Activated T-helper 1 cell treated with anti-CD3 and anti-CD28 coated beads, Interleukin-12 subunit alpha, Interleukin-12 subunit beta, Interleukin-2, Interleukin-4 antibody, amounts not matched to agents 30 ng/mL and 10 ng/mL and 1 ng/mL, durations not matched to agents 14 hours and 24 hours and 36 hours (primary cell): ENCODE measurements at regions not wholly inside any gene's neighbourhood (a gene's known extent, or its start where the extent isn't known, plus 50 kb on each side); places are given as distances from the start of the nearest gene placed in this dataset.

Experiments
- DNase-seq: peaks from one replicate; pipeline ENCODE4 v3.0.0; 2021; ENCODE audit warnings: low spot score
- H3K27ac Mint-ChIP-seq: one replicate; pipeline ENCODE4 v1.8.0; 2021; ENCODE audit warnings: mild to moderate bottlenecking, mixed read lengths
- H3K27me3 Mint-ChIP-seq: one replicate; pipeline ENCODE4 v1.8.0; 2022; ENCODE audit warnings: mild to moderate bottlenecking, moderate library complexity, mixed read lengths; ENCODE audit not compliant: insufficient read depth
- H3K36me3 Mint-ChIP-seq: one replicate; pipeline ENCODE4 v1.8.0; 2021; ENCODE audit warnings: low read depth, mixed read lengths
- H3K4me1 Mint-ChIP-seq: one replicate; pipeline ENCODE4 v1.8.0; 2021; ENCODE audit warnings: low read depth, mixed read lengths
- H3K4me3 Mint-ChIP-seq: one replicate; pipeline ENCODE4 v1.8.0; 2021; ENCODE audit warnings: mild to moderate bottlenecking, moderate library complexity, mixed read lengths
- H3K9me3 Mint-ChIP-seq: one replicate; pipeline ENCODE4 v1.8.0; 2021; ENCODE audit warnings: mixed read lengths
- intact Hi-C: fragments of 100-400 bp; cut with micrococcal nuclease; formaldehyde crosslinking; loops from one replicate; pipeline ENCODE4 v1.15.1; 2024

DNA sequence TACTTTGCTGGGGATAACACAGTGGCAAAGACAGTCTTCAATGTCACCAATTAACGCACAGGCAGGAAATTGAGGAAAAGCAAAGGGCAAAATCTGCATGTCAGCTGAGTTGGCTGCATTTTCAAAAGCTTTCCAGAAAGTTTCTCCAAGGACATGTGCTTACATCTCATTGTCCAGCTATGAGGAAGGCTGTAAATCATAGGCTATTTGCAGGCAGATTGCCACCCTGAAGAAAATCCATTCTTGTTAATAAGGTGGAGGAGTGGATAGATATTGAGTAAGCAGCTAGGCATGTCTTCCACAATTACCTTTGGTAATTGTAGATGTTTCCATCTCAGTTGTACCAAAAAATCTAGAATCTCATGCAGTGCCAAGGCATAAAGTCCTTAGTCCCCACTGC is 278.0 kb upstream of the NUDT12 start:
- Mint-ChIP-seq H3K27me3 (no peaks in the 10 kb centered on the region), H3K4me1 (no peaks in the 10 kb centered on the region), H3K4me3 (no peak overlapping the region), H3K9me3 (no peaks in the 10 kb centered on the region), H3K27ac (no peak overlapping the region), H3K36me3 (no peaks in the 10 kb centered on the region)
- intact Hi-C loops = no loop called here
- DNase-seq = no peak

DNA sequence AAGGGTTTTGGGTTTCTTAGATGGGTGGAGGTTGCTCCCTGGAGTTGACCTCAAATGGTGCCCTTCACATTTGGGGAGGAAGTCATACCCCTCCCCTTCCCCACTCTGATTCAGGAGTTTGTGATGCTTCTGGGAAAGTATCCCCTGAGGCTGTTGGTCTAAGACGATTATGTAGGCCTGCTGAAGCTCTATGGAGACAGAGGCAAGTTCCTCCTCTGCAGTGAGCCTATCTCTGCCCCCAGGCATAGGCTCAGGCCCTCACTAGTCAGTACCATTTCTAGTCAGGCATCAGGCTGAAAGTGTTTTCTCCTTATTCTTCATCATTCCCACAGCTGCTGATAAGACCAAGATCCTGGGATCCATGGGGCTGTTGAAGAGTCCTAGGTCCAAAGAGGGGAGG is 271.6 kb upstream of the NUDT12 start:
- Mint-ChIP-seq H3K4me3 (no peak overlapping the region), H3K4me1 (no peaks in the 10 kb centered on the region), H3K27me3 (no peaks in the 10 kb centered on the region), H3K9me3 (no peaks in the 10 kb centered on the region), H3K36me3 (no peaks in the 10 kb centered on the region), H3K27ac (no peak overlapping the region)
- intact Hi-C loops = no loop called here
- DNase-seq = no peak

DNA sequence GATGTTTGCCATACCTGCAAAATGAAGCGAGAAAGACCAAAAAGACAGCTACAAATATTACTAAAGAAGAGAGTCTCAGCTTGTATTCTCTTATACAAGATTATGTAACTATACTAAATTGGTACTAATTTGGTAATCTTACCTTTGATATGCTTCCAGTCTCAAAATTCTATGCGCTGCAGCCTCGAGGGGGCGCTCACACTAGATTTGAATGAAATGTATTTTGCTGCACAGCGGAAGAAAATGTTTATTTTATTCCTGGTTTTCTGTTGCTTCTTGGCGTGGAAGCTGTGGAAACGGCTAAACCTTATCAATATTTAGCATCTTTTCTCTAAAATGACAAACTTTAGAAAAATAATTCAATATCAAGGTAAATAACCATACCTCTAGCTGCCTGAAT is 267.0 kb upstream of the NUDT12 start:
- intact Hi-C loops = no loop called here
- Mint-ChIP-seq H3K27me3 (no peaks in the 10 kb centered on the region), H3K27ac (no peak overlapping the region), H3K4me1 (no peaks in the 10 kb centered on the region), H3K4me3 (no peak overlapping the region), H3K9me3 (no peaks in the 10 kb centered on the region), H3K36me3 (no peaks in the 10 kb centered on the region)
- DNase-seq = no peak

GRCh38 chr5:103827976-103828375 is 265.4 kb upstream of the NUDT12 start:
- H3K36me3 Mint-ChIP-seq = no peaks in the 10 kb centered on the region
- H3K9me3 Mint-ChIP-seq = no peaks in the 10 kb centered on the region
- no peaks in the 10 kb centered on the region for H3K27me3 Mint-ChIP-seq
- no peaks in the 10 kb centered on the region for H3K4me1 Mint-ChIP-seq
- intact Hi-C loops = no loop called here
- DNase-seq = no peak
- H3K4me3 Mint-ChIP-seq = no peak overlapping the region
- no peak overlapping the region for H3K27ac Mint-ChIP-seq

GRCh38 chr5:103821361-103821760 is 258.8 kb upstream of the NUDT12 start:
- H3K4me3 Mint-ChIP-seq = no peak overlapping the region
- no peaks in the 10 kb centered on the region for H3K27me3 Mint-ChIP-seq
- intact Hi-C loops = no loop called here
- no peak for DNase-seq
- no peaks in the 10 kb centered on the region for H3K36me3 Mint-ChIP-seq
- no peaks in the 10 kb centered on the region for H3K4me1 Mint-ChIP-seq
- H3K9me3 Mint-ChIP-seq = peaks cover 4% of the 10 kb centered on the region
- no peak overlapping the region for H3K27ac Mint-ChIP-seq

GRCh38 chr5:103808464-103809106 is 246.0 kb upstream of the NUDT12 start:
- no peaks in the 10 kb centered on the region for H3K9me3 Mint-ChIP-seq
- no peaks in the 10 kb centered on the region for H3K4me1 Mint-ChIP-seq
- no peaks in the 10 kb centered on the region for H3K36me3 Mint-ChIP-seq
- intact Hi-C loops = no loop called here
- H3K27me3 Mint-ChIP-seq = no peaks in the 10 kb centered on the region
- no peak for DNase-seq
- no peak overlapping the region for H3K27ac Mint-ChIP-seq
- H3K4me3 Mint-ChIP-seq = no peak overlapping the region

GRCh38 chr5:103804711-103805110 is 242.1 kb upstream of the NUDT12 start:
- Mint-ChIP-seq H3K9me3 (no peaks in the 10 kb centered on the region), H3K4me1 (no peaks in the 10 kb centered on the region), H3K27me3 (no peaks in the 10 kb centered on the region), H3K4me3 (no peak overlapping the region), H3K27ac (no peak overlapping the region), H3K36me3 (no peaks in the 10 kb centered on the region)
- intact Hi-C loops = no loop called here
- no peak for DNase-seq

DNA sequence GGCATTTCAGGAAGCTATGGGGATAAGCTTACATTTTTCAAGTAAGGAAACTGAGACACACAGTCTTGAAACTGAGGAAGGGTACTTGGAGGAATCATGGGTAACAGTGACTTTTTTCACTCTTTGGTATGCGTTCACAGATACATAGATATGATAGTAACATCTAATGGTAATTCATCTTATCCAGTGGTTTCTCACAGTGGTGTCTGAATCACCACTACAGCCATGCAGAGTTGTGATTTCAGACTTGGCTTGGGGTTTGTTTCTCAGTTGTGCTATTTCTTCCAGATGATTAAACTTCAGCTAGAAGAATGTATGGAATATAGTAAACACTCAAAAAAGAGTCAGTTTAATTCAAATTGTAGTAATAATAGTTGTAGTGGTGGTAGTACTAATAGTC is 239.1 kb upstream of the NUDT12 start:
- no peaks in the 10 kb centered on the region for H3K27me3 Mint-ChIP-seq
- intact Hi-C loops = no loop called here

DNA sequence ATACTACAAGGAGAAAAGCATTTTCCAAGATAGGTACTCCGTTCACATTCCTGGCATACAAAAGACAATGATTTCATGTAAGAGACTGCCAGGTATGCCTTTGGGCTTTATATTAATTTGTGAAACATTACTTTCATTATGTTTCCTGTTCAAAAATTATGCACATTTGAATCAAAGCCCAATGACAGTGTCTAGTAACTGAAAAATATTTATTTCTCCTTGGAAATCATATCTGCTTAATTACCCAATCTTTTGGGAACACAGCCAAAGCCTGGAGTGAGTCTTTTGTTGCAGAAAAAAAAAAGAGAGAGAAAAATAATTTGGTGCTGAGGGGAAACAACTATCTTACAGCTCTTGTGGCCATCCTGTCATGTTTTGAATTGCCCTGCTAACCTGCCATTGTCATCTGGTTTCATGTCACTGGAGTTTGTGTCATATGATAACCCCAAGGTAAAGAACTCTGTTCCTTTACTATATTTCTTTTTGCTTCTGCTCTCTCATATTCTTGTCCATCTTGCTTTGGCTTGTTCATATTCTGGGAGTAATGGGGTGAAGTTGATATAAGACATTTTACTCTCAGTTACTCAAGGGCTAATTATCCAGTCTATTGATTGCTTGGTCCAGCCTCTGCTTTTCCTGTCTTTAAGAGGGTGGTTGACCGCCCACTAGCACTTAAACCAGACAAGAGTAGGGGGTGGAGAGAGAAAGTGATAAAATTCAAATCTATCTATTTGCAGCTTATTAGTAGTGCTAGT is 238.3 kb upstream of the NUDT12 start:
- no peaks in the 10 kb centered on the region for H3K36me3 Mint-ChIP-seq
- DNase-seq = no peak
- no peak overlapping the region for H3K4me3 Mint-ChIP-seq
- H3K4me1 Mint-ChIP-seq = no peaks in the 10 kb centered on the region
- H3K9me3 Mint-ChIP-seq = no peaks in the 10 kb centered on the region
- no peak overlapping the region for H3K27ac Mint-ChIP-seq
- H3K27me3 Mint-ChIP-seq = no peaks in the 10 kb centered on the region
- intact Hi-C loops = no loop called here

More for the DNA sequence above, 239.1 kb upstream of the NUDT12 start:
- no peak for DNase-seq
- Mint-ChIP-seq H3K4me1 (no peaks in the 10 kb centered on the region), H3K4me3 (no peak overlapping the region), H3K36me3 (no peaks in the 10 kb centered on the region), H3K27ac (no peak overlapping the region), H3K9me3 (no peaks in the 10 kb centered on the region)

- peaks cover 2% of the 10 kb centered on the region for H3K36me3 Mint-ChIP-seq
- H3K27ac Mint-ChIP-seq = no peak overlapping the region
- no peak for DNase-seq
- intact Hi-C loops = no loop called here
- H3K9me3 Mint-ChIP-seq = peaks cover 12% of the 10 kb centered on the region
- no peaks in the 10 kb centered on the region for H3K27me3 Mint-ChIP-seq
- H3K4me3 Mint-ChIP-seq = no peak overlapping the region
- no peaks in the 10 kb centered on the region for H3K4me1 Mint-ChIP-seq
Observed at GRCh38 chr5:103793595-103794182, 231.1 kb upstream of the NUDT12 start.

- DNase-seq = no peak
- Mint-ChIP-seq H3K27me3 (no peaks in the 10 kb centered on the region), H3K9me3 (peaks cover under 1% of the 10 kb centered on the region), H3K27ac (no peak overlapping the region), H3K4me1 (no peaks in the 10 kb centered on the region), H3K4me3 (no peak overlapping the region), H3K36me3 (no peaks in the 10 kb centered on the region)
- intact Hi-C loops = no loop called here
Observed at GRCh38 chr5:103785569-103785968, 223.0 kb upstream of the NUDT12 start.

- Mint-ChIP-seq H3K27ac (no peak overlapping the region), H3K4me1 (no peaks in the 10 kb centered on the region), H3K36me3 (no peaks in the 10 kb centered on the region), H3K27me3 (no peaks in the 10 kb centered on the region), H3K9me3 (no peaks in the 10 kb centered on the region), H3K4me3 (no peak overlapping the region)
- DNase-seq = no peak
- intact Hi-C loops = no loop called here
Observed at GRCh38 chr5:103783669-103784068, 221.1 kb upstream of the NUDT12 start.

DNA sequence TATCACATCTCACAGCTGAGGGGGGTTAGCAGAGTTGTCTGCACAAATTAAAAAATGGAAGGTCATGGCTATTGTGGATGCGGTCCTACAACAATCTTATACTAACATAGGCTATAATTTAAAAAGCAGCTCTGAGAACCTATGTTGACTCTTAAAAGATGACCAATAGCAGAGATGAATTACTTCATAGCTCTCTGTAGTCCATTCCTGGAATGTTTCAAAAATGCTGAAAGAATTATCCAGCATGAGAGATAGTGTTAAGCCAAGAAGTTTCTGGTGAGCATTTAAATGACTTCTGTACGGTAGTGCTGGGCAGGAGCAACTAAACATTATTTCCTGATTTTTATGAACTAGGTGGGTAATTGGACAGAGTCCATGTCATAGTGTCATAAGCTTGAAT is 218.2 kb upstream of the NUDT12 start:
- Mint-ChIP-seq H3K4me1 (no peaks in the 10 kb centered on the region), H3K27ac (no peak overlapping the region), H3K9me3 (peaks cover 9% of the 10 kb centered on the region), H3K27me3 (no peaks in the 10 kb centered on the region), H3K4me3 (no peak overlapping the region), H3K36me3 (no peaks in the 10 kb centered on the region)
- intact Hi-C loops = no loop called here
- DNase-seq = no peak
